Right lobe of liver (tissue), 6 donors: ENCODE measurements at regions not wholly inside any gene's neighbourhood (a gene's known extent, or its start where the extent isn't known, plus 50 kb on each side); places are given as distances from the start of the nearest gene placed in this dataset.

ENCODE experiments used
- ATAC-seq, 4 donors: fragments of 200-7000 bp; cut with Tn5 transposase; one replicate each; pipeline ENCODE4 v1.9.1; 2020; ENCODE audit warnings: mild to moderate bottlenecking in 4 of 4, moderate library complexity in 4 of 4
- DNase-seq, 3 donors: peaks; one replicate each; pipeline ENCODE4 v3.0.0-alpha.2; 2020
- H3K27ac ChIP-seq, 3 donors: fragments of 200-600 bp; one replicate each; pipeline ENCODE4 v1.8.0; 2022
- H3K27me3 ChIP-seq, 2 donors: fragments of 200-600 bp; one replicate each; pipeline ENCODE4 v1.8.0; 2022
- H3K36me3 ChIP-seq, 4 donors: fragments of 200-600 bp; sonication (generic) in 1 of 4; one replicate each; pipeline versions ENCODE4 v1.5.1 to v1.8.0; 2017 to 2022; ENCODE audit warnings: control low read depth in 1 of 4
- H3K4me1 ChIP-seq, 4 donors: fragments of 200-600 bp; sonication (generic) in 1 of 4; one replicate each; pipeline versions ENCODE4 v1.5.1 to v1.8.0; 2017 to 2022; ENCODE audit warnings: control low read depth in 1 of 4
- H3K4me3 ChIP-seq, 3 donors: fragments of 200-600 bp; one replicate each; pipeline ENCODE4 v1.8.0; 2022
- H3K9me3 ChIP-seq, 4 donors: fragments of 200-600 bp; sonication (generic) in 1 of 4; one replicate each; pipeline versions ENCODE4 v1.5.1 to v1.8.0; 2017 to 2022; ENCODE audit warnings: control low read depth in 1 of 4
- CTCF ChIP-seq, 4 donors: fragments of 200-600 bp in 3 of 4; fragments of 450-650 bp in 1 of 4; IDR thresholded peaks; one replicate each; pipeline versions ENCODE4 v1.5.1 to v1.8.0; 2016 to 2022; ENCODE audit warnings: antibody characterized with exemption in 4 of 4, mild to moderate bottlenecking in 2 of 4
- POLR2A ChIP-seq: fragments of 450-650 bp; IDR thresholded peaks from one replicate; pipeline ENCODE4 v1.6.1; 2017; ENCODE audit warnings: antibody characterized with exemption, mild to moderate bottlenecking
- WGBS: methylation state at CpG from one replicate; pipeline ENCODE4 v1.1.6; 2018; ENCODE audit warnings: low coverage, low lambda C conversion rate; ENCODE audit not compliant: insufficient coverage; ENCODE audit errors: missing lambda C conversion rate; 5-methylcytosine and 5-hydroxymethylcytosine counted together
- intact Hi-C, 2 donors: fragments of 100-400 bp; cut with DNase I; formaldehyde crosslinking; loops; one replicate each; pipeline versions ENCODE4 v1.11.2 to v1.14.1; 2022
- donor health status: DM: no; HTN: yes; CAD: no.
- donor health status: DM: no; HTN: no; CAD: no.
- donor health status: DM: no; HTN: no; CAD: no.
- donor health status: DM: no; HTN: yes; CAD: no.
- donor health status: DM: no; HTN: yes; CAD: no.

GRCh38 chr3:65028024-65028423 is 340.2 kb upstream of the ADAMTS9 start:
- no peaks in the 10 kb centered on the region for H3K27me3 ChIP-seq
- H3K9me3 ChIP-seq, result no peaks in the 10 kb centered on the region
- no peak for DNase-seq
- no peaks in the 10 kb centered on the region for H3K4me1 ChIP-seq
- TF ChIP-seq POLR2A (no peak), CTCF (IDR thresholded peaks at IDR 0.05) (no peak)
- ATAC-seq, result no peak
- H3K36me3 ChIP-seq, result no peaks in the 10 kb centered on the region
- H3K27ac ChIP-seq, result no peak overlapping the region
- no peak overlapping the region for H3K4me3 ChIP-seq
- intact Hi-C loops, result no loop called here
- WGBS, result 80% methylated on average over 2 of the region's 2 CpGs

- Histone ChIP-seq H3K9me3 (no peaks in the 10 kb centered on the region), H3K4me3 (no peak overlapping the region), H3K27me3 (no peaks in the 10 kb centered on the region), H3K27ac (no peak overlapping the region), H3K4me1 (no peaks in the 10 kb centered on the region), H3K36me3 (no peaks in the 10 kb centered on the region)
- DNase-seq (no peak), ATAC-seq (no peak)
- TF ChIP-seq POLR2A (no peak), CTCF (IDR thresholded peaks at IDR 0.05) (no peak)
- whole genome bisulfite sequencing, result 65% methylated on average over 8 of the region's 8 CpGs
- intact Hi-C loops, result no loop called here
These were observed 339.5 kb upstream of the ADAMTS9 start for GRCh38 chr3:65027335-65027734.

- DNase-seq (no peak), ATAC-seq (no peak)
- Histone ChIP-seq H3K27me3 (no peaks in the 10 kb centered on the region), H3K36me3 (no peaks in the 10 kb centered on the region), H3K4me1 (no peaks in the 10 kb centered on the region), H3K27ac (no peak overlapping the region), H3K9me3 (no peaks in the 10 kb centered on the region), H3K4me3 (no peak overlapping the region)
- WGBS, result 70% methylated on average over 5 of the region's 9 CpGs
- intact Hi-C loops, result no loop called here
- TF ChIP-seq POLR2A, result no peak
- no peak for TF ChIP-seq CTCF (IDR thresholded peaks at IDR 0.05)
These were observed 338.4 kb upstream of the ADAMTS9 start for GRCh38 chr3:65026151-65026550.

GRCh38 chr3:65024148-65024547 is 336.3 kb upstream of the ADAMTS9 start:
- no peak overlapping the region for H3K27ac ChIP-seq
- no peak overlapping the region for H3K4me3 ChIP-seq
- WGBS, result 91% methylated on average over 4 of the region's 7 CpGs
- no peaks in the 10 kb centered on the region for H3K9me3 ChIP-seq
- TF ChIP-seq POLR2A (no peak), CTCF (IDR thresholded peaks at IDR 0.05) (no peak)
- intact Hi-C loops, result no loop called here
- H3K27me3 ChIP-seq, result no peaks in the 10 kb centered on the region
- no peaks in the 10 kb centered on the region for H3K36me3 ChIP-seq
- ATAC-seq (no peak), DNase-seq (no peak)
- H3K4me1 ChIP-seq, result peaks cover 0 to 3% (median 0%) of the 10 kb centered on the region in 4 donors
